HCT116 (cell line): ENCODE measurements at regions not wholly inside any gene's neighbourhood (a gene's known extent, or its start where the extent isn't known, plus 50 kb on each side); places are given as distances from the start of the nearest gene placed in this dataset.

ENCODE experiments used
- ATAC-seq: fragments of 200-7000 bp; cut with Tn5 transposase; 2 replicates; pipeline ENCODE4 v1.9.1; 2020; ENCODE audit warnings: mild to moderate bottlenecking, moderate library complexity
- BruUV-seq: library from RNA; stranded (reverse); fragments of 400-500 nt; replicated peaks from 2 replicates; lab custom pipeline; 2021; lab: Mats Ljungman, UMichigan
- CTCF ChIA-PET: fragments of 300-600 bp; sonication (Branson Sonifier 250); formaldehyde crosslinking; loops from one replicate; lab custom pipeline; 2021; ENCODE audit warnings: antibody characterized with exemption; lab: Charles Lee
- POLR2A ChIA-PET: fragments of 300-600, 350-600 bp; sonication (Branson Sonifier 250); formaldehyde crosslinking; loops from one replicate; lab custom pipeline; 2021; ENCODE audit warnings: antibody characterized with exemption; lab: Charles Lee
- RAD21 ChIA-PET, 2 experiments: fragments of 300-600 bp; sonication (Branson Sonifier 250); formaldehyde crosslinking; loops; one replicate each; lab custom pipeline; 2023; ENCODE audit warnings: low total read pairs in 2 of 2; ENCODE audit not compliant: uncharacterized antibody in 2 of 2, unreplicated experiment in 2 of 2, low non-redundant PET in 1 of 2; lab: Charles Lee
- DNase-seq: peaks from one replicate; pipeline ENCODE4 v3.0.0-alpha.2; 2010; ENCODE audit warnings: low read depth, low spot score
- H2AFZ ChIP-seq: fragments of 200-600 bp; shearing (Covaris generic), sonication (generic); 2 replicates; pipeline ENCODE4 v1.6.1; 2017; ENCODE audit warnings: low read depth, mixed run types, mixed read lengths, antibody characterized with exemption, low read length; ENCODE audit not compliant: poor library complexity, severe bottlenecking
- H3K27ac ChIP-seq: 2 replicates; pipeline ENCODE4 v1.5.1; 2012; ENCODE audit warnings: low read depth, low read length
- H3K27me3 ChIP-seq: fragments of 200-600 bp; sonication (generic); 2 replicates; pipeline ENCODE4 v1.6.1; 2016; ENCODE audit warnings: mixed run types, low read length, mixed read lengths; ENCODE audit not compliant: insufficient read depth
- H3K36me3 ChIP-seq, 2 experiments: fragments of 200-500 bp in 1 of 2; fragments of 200-600 bp in 1 of 2; sonication (Bioruptor generic) in 1 of 2; sonication (generic) in 1 of 2; 2 replicates each; pipeline versions ENCODE4 v1.5.1 to v1.6.1; 2014 to 2016; ENCODE audit warnings: low read length in 2 of 2, inconsistent platforms in 1 of 2, mixed read lengths in 1 of 2, mixed run types in 1 of 2; ENCODE audit not compliant: insufficient read depth in 2 of 2, control insufficient read depth in 1 of 2
- H3K4me1 ChIP-seq, 2 experiments: fragments of 200-600 bp in 1 of 2; sonication (generic) in 1 of 2; 2 replicates each; pipeline versions ENCODE4 v1.5.1 to v1.6.1; 2012 to 2017; ENCODE audit warnings: low read length in 2 of 2, inconsistent platforms in 1 of 2, mild to moderate bottlenecking in 1 of 2, mixed read lengths in 1 of 2, mixed run types in 1 of 2, moderate library complexity in 1 of 2; ENCODE audit not compliant: insufficient read depth in 2 of 2, control insufficient read depth in 1 of 2
- H3K4me2 ChIP-seq: fragments of 200-600 bp; sonication (generic); 2 replicates; pipeline ENCODE4 v1.6.1; 2017; ENCODE audit warnings: mixed run types, low read length, mixed read lengths
- H3K4me3 ChIP-seq, 2 experiments: fragments of 200-600 bp in 1 of 2; sonication (generic) in 1 of 2; replicated peaks in 1 of 2; 2 replicates each; pipeline ENCODE4 v1.5.1; 2011 to 2016; ENCODE audit warnings: low read length in 2 of 2, control low read depth in 1 of 2, low read depth in 1 of 2, mild to moderate bottlenecking in 1 of 2, mixed read lengths in 1 of 2, mixed run types in 1 of 2
- H3K79me2 ChIP-seq: fragments of 200-600 bp; sonication (generic); 2 replicates; pipeline ENCODE4 v1.6.1; 2017; ENCODE audit warnings: mild to moderate bottlenecking, mixed run types, low read length, moderate library complexity, mixed read lengths; ENCODE audit not compliant: insufficient read depth
- H3K9ac ChIP-seq: fragments of 200-600 bp; sonication (generic); 2 replicates; pipeline ENCODE4 v1.6.1; 2016; ENCODE audit warnings: low read length, mixed read lengths
- H3K9me2 ChIP-seq: fragments of 200-600 bp; sonication (generic), shearing (Covaris generic); 2 replicates; pipeline ENCODE4 v1.6.1; 2017; ENCODE audit warnings: mixed run types, mild to moderate bottlenecking, moderate library complexity; ENCODE audit not compliant: insufficient read depth
- H3K9me3 ChIP-seq, 2 experiments: fragments of 200-500 bp in 1 of 2; fragments of 200-600 bp in 1 of 2; sonication (Bioruptor generic) in 1 of 2; sonication (generic) in 1 of 2; 2 replicates each; pipeline ENCODE4 v1.6.1; 2014 to 2017; ENCODE audit warnings: low read length in 2 of 2, mixed read lengths in 2 of 2, inconsistent platforms in 1 of 2, low read depth in 1 of 2, mild to moderate bottlenecking in 1 of 2, mixed run types in 1 of 2, moderate library complexity in 1 of 2; ENCODE audit not compliant: control insufficient read depth in 1 of 2, insufficient read depth in 1 of 2
- H4K20me1 ChIP-seq: fragments of 200-600 bp; sonication (generic), shearing (Covaris generic); 2 replicates; pipeline ENCODE4 v1.6.1; 2017; ENCODE audit warnings: mixed run types, mild to moderate bottlenecking, moderate library complexity; ENCODE audit not compliant: insufficient read depth
- ATF3 ChIP-seq: IDR thresholded peaks from 2 replicates; pipeline ENCODE4 v1.6.1; 2012
- CEBPB ChIP-seq: IDR thresholded peaks from 2 replicates; pipeline ENCODE4 v1.6.1; 2012; ENCODE audit warnings: low read depth
- EGR1 ChIP-seq: IDR thresholded peaks from 2 replicates; pipeline ENCODE4 v1.6.1; 2012; ENCODE audit warnings: low read depth
- ELF1 ChIP-seq: IDR thresholded peaks from 2 replicates; pipeline ENCODE4 v1.6.1; 2012; ENCODE audit warnings: low read depth, borderline replicate concordance
- FOSL1 ChIP-seq: IDR thresholded peaks from 2 replicates; pipeline ENCODE4 v1.6.1; 2012; ENCODE audit warnings: low read depth
- JUND ChIP-seq: IDR thresholded peaks from 2 replicates; pipeline ENCODE4 v1.6.1; 2012
- MAX ChIP-seq: IDR thresholded peaks from 2 replicates; pipeline ENCODE4 v1.6.1; 2012
- POLR2A ChIP-seq: IDR thresholded peaks from 2 replicates; pipeline ENCODE4 v1.7.0; 2011; ENCODE audit warnings: borderline replicate concordance; ENCODE audit not compliant: insufficient read depth, insufficient read length; ENCODE audit errors: extremely low read depth
- POLR2AphosphoS5 ChIP-seq: IDR thresholded peaks from 2 replicates; pipeline ENCODE4 v1.6.1; 2011; ENCODE audit warnings: mild to moderate bottlenecking, low read depth, low read length, moderate library complexity
- REST ChIP-seq: IDR thresholded peaks from 2 replicates; pipeline ENCODE4 v1.6.1; 2012; ENCODE audit warnings: low read depth
- SIN3A ChIP-seq: IDR thresholded peaks from 2 replicates; pipeline ENCODE4 v1.6.1; 2012; ENCODE audit warnings: low read depth
- TCF7L2 ChIP-seq: IDR thresholded peaks from 2 replicates; pipeline ENCODE4 v1.7.0; 2011; ENCODE audit warnings: borderline replicate concordance, inconsistent platforms; ENCODE audit not compliant: insufficient read depth, insufficient read length; ENCODE audit errors: extremely low read depth
- ZBTB33 ChIP-seq: IDR thresholded peaks from 2 replicates; pipeline ENCODE4 v1.6.1; 2011; ENCODE audit warnings: mild to moderate bottlenecking, low read length, moderate library complexity; ENCODE audit not compliant: insufficient replicate concordance; ENCODE audit errors: extremely low read depth
- ZFX ChIP-seq: fragments of 450-650 bp; IDR thresholded peaks from 2 replicates; pipeline ENCODE4 v1.6.1; 2017
- ZNF274 ChIP-seq: fragments of 200-500 bp; sonication (Bioruptor generic); IDR thresholded peaks from 2 replicates; pipeline ENCODE4 v1.6.1; 2014; ENCODE audit warnings: mild to moderate bottlenecking, low read depth, low read length, inconsistent platforms
- intact Hi-C: fragments of 100-400 bp; cut with micrococcal nuclease; formaldehyde crosslinking; loops from 2 replicates; pipeline ENCODE4 v1.10.0; 2022

GRCh38 chr4:37071576-37071975, 173.0 kb upstream of the NWD2 start:
- Histone ChIP-seq H3K4me1 (no peaks in the 10 kb centered on the region), H3K27me3 (no peaks in the 10 kb centered on the region), H3K9me3 (no peaks in the 10 kb centered on the region), H3K9ac (no peak overlapping the region), H3K79me2 (no peaks in the 10 kb centered on the region), H3K4me2 (no peak overlapping the region), H3K9me2 (no peaks in the 10 kb centered on the region), H4K20me1 (no peaks in the 10 kb centered on the region), H3K36me3 (no peaks in the 10 kb centered on the region), H2AFZ (no peak overlapping the region), H3K27ac (no peak overlapping the region), H3K4me3 (no peak overlapping the region)
- ChIA-PET RAD21 (no interaction called here), CTCF (no interaction called here), POLR2A (no interaction called here)
- TF ChIP-seq MAX, result no peak
- TF ChIP-seq CEBPB, result no peak
- no peak for TF ChIP-seq POLR2A
- no peak for TF ChIP-seq ELF1
- no peak for TF ChIP-seq ZFX
- no peak for TF ChIP-seq EGR1
- TF ChIP-seq JUND, result no peak
- TF ChIP-seq POLR2AphosphoS5, result no peak
- TF ChIP-seq TCF7L2, result no peak
- no peak for TF ChIP-seq ATF3
- TF ChIP-seq FOSL1, result no peak
- no peak for TF ChIP-seq ZNF274
- intact Hi-C loops, result no loop called here
- BruUV-seq, result no TSS peak
- ATAC-seq, result no peak
- no peak for DNase-seq

GRCh38 chr4:37073226-37073840, 171.2 kb upstream of the NWD2 start:
- Histone ChIP-seq H3K4me1 (no peaks in the 10 kb centered on the region), H3K79me2 (no peaks in the 10 kb centered on the region), H4K20me1 (no peaks in the 10 kb centered on the region), H2AFZ (no peak overlapping the region), H3K9me2 (no peaks in the 10 kb centered on the region), H3K9me3 (no peaks in the 10 kb centered on the region), H3K9ac (no peak overlapping the region), H3K36me3 (no peaks in the 10 kb centered on the region), H3K4me3 (no peak overlapping the region), H3K27ac (no peak overlapping the region), H3K27me3 (no peaks in the 10 kb centered on the region), H3K4me2 (peak overlapping the region; percentile 25)
- CTCF ChIA-PET, result no interaction called here
- BruUV-seq, result no TSS peak
- intact Hi-C loops, result no loop called here
- DNase-seq, result no peak
- no peak for ATAC-seq
- POLR2A ChIA-PET, result no interaction called here
- RAD21 ChIA-PET, result no interaction called here
- TF ChIP-seq ZBTB33 (no peak), ZNF274 (no peak), REST (no peak), SIN3A (no peak), ZFX (no peak), ATF3 (no peak)
